ENCODE measurements at regions not wholly inside any gene's neighbourhood (a gene's known extent, or its start where the extent isn't known, plus 50 kb on each side); places are given as distances from the start of the nearest gene placed in this dataset.
"Not testable (repeated sequence)": the region's sequence is repeated elsewhere in the genome, so short reads cannot be mapped to it uniquely, and the experiment has no call there.

DNA sequence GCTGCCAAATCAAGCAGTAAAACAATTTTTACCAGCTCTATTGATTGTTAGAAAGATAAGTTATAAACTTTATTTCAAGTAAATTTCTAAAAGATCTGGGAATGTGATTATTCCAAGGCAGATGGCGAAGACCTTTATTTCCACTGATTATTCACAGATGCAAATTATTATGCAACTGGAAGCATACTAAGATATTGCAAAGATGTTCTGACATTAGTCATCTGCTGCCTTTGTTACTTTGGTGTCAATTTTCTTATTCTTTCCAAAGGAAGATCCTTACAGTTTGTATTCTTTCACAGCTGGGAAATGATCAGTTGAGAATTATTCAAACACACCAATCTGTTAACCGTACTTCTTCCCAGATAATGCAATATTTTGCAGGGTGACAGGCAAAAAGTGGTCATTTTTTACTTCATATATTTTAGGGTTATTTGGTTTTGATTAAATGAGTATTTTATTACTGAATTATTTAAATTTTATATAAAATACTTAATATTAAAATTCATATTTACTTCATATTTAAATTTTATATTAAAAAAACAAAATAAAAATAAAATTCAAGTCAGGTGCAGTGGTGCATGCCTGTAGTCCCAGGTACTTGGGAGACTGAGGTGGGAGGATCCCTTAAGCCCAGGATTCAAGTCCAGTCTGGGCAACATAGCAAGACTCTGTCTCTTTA, 171.3 kb downstream of the FZD1 start:
- Histone ChIP-seq H3K9ac (ENCODE audit: low read depth, low read length) (no peak overlapping the region), H3K36me3 (ENCODE audit: insufficient read depth, low read depth, low read length) (no peaks in the 10 kb centered on the region), H3K4me3 (ENCODE audit: low read length) (no peak overlapping the region), H3K27ac (ENCODE audit: low read length) (no peak overlapping the region), H3K4me1 (ENCODE audit: insufficient read depth, low read length) (no peaks in the 10 kb centered on the region; the same call in 1 of the 2 replicates), H3K27me3 (ENCODE audit: insufficient read depth, low read length) (no peaks in the 10 kb centered on the region), H3K9me3 (ENCODE audit: insufficient read depth, low read depth, low read length) (peaks cover 5% of the 10 kb centered on the region; the same call in 1 of the 2 replicates)

GRCh38 chr7:91436655-91437054, 172.4 kb downstream of the FZD1 start:
- Histone ChIP-seq H3K27ac (ENCODE audit: low read length) (no peak overlapping the region), H3K36me3 (ENCODE audit: insufficient read depth, low read depth, low read length) (no peaks in the 10 kb centered on the region), H3K9ac (ENCODE audit: low read depth, low read length) (no peak overlapping the region), H3K27me3 (ENCODE audit: insufficient read depth, low read length) (no peaks in the 10 kb centered on the region), H3K4me3 (ENCODE audit: low read length) (no peak overlapping the region), H3K4me1 (ENCODE audit: insufficient read depth, low read length) (no peaks in the 10 kb centered on the region; the same call in 1 of the 2 replicates), H3K9me3 (ENCODE audit: insufficient read depth, low read depth, low read length) (peaks cover 15% of the 10 kb centered on the region)

- not testable (repeated sequence) for H3K4me3 ChIP-seq (ENCODE audit: low read length); H3K9ac ChIP-seq (ENCODE audit: low read depth, low read length); H3K36me3 ChIP-seq (ENCODE audit: insufficient read depth, low read depth, low read length)
Measured at GRCh38 chr7:91440198-91440597, 176.0 kb downstream of the FZD1 start.

DNA sequence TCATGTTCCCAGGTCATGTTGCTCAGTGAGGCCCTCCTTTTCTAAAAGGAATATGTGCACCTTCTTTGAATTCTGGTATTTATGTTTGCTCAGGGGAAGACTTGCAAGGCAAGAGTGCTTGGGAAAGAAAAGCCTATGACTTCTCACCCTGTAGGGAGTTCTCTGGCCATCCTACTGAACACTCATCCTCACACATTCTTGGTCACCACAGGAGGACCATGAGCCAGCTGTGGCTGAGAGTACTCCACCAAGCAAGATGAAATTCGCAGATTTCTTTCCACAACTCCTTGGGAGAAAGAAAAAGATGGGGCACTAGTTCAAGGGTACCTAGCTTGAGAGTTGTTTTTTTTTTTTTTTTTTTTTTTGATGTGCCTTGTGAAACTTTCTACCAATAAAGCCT, 179.6 kb downstream of the FZD1 start:
- Histone ChIP-seq H3K4me1 (ENCODE audit: insufficient read depth, low read length) (no peaks in the 10 kb centered on the region), H3K36me3 (ENCODE audit: insufficient read depth, low read depth, low read length) (no peaks in the 10 kb centered on the region), H3K9ac (ENCODE audit: low read depth, low read length) (no peak overlapping the region), H3K27ac (ENCODE audit: low read length) (no peak overlapping the region), H3K4me3 (ENCODE audit: low read length) (no peak overlapping the region), H3K9me3 (ENCODE audit: insufficient read depth, low read depth, low read length) (peaks cover 18% of the 10 kb centered on the region), H3K27me3 (ENCODE audit: insufficient read depth, low read length) (no peaks in the 10 kb centered on the region)

More at GRCh38 chr7:91440198-91440597, 176.0 kb downstream of the FZD1 start:
- H3K27me3 ChIP-seq (ENCODE audit: insufficient read depth, low read length); H3K27ac ChIP-seq (ENCODE audit: low read length); H3K4me1 ChIP-seq (ENCODE audit: insufficient read depth, low read length): not testable (repeated sequence)
- peaks cover 18% of the 10 kb centered on the region for H3K9me3 ChIP-seq (ENCODE audit: insufficient read depth, low read depth, low read length)

GRCh38 chr7:91446819-91447218, 182.6 kb downstream of the FZD1 start:
- Histone ChIP-seq H3K27me3 (ENCODE audit: insufficient read depth, low read length) (no peaks in the 10 kb centered on the region), H3K4me3 (ENCODE audit: low read length) (no peak overlapping the region), H3K27ac (ENCODE audit: low read length) (no peak overlapping the region), H3K36me3 (ENCODE audit: insufficient read depth, low read depth, low read length) (no peaks in the 10 kb centered on the region), H3K4me1 (ENCODE audit: insufficient read depth, low read length) (no peaks in the 10 kb centered on the region), H3K9me3 (ENCODE audit: insufficient read depth, low read depth, low read length) (peaks cover under 1% of the 10 kb centered on the region), H3K9ac (ENCODE audit: low read depth, low read length) (no peak overlapping the region)

GRCh38 chr7:91455411-91455810, 191.2 kb downstream of the FZD1 start:
- Histone ChIP-seq H3K36me3 (ENCODE audit: insufficient read depth, low read depth, low read length) (no peaks in the 10 kb centered on the region), H3K27ac (ENCODE audit: low read length) (no peak overlapping the region), H3K4me1 (ENCODE audit: insufficient read depth, low read length) (no peaks in the 10 kb centered on the region), H3K4me3 (ENCODE audit: low read length) (no peak overlapping the region), H3K9ac (ENCODE audit: low read depth, low read length) (no peak overlapping the region), H3K27me3 (ENCODE audit: insufficient read depth, low read length) (no peaks in the 10 kb centered on the region), H3K9me3 (ENCODE audit: insufficient read depth, low read depth, low read length) (peaks cover 13% of the 10 kb centered on the region)

- Histone ChIP-seq H3K36me3 (ENCODE audit: insufficient read depth, low read depth, low read length) (no peaks in the 10 kb centered on the region), H3K4me1 (ENCODE audit: insufficient read depth, low read length) (no peaks in the 10 kb centered on the region; the same call in 1 of the 2 replicates), H3K9ac (ENCODE audit: low read depth, low read length) (no peak overlapping the region), H3K27ac (ENCODE audit: low read length) (no peak overlapping the region), H3K4me3 (ENCODE audit: low read length) (no peak overlapping the region), H3K9me3 (ENCODE audit: insufficient read depth, low read depth, low read length) (peaks cover 13% of the 10 kb centered on the region), H3K27me3 (ENCODE audit: insufficient read depth, low read length) (no peaks in the 10 kb centered on the region)
Measured at GRCh38 chr7:91457208-91457607, 193.0 kb downstream of the FZD1 start.

GRCh38 chr7:91459539-91459938, 195.3 kb downstream of the FZD1 start:
- H3K36me3 ChIP-seq (ENCODE audit: insufficient read depth, low read depth, low read length), result no peaks in the 10 kb centered on the region

GRCh38 chr7:91462316-91462715, 198.1 kb downstream of the FZD1 start:
- H3K9me3 ChIP-seq (ENCODE audit: insufficient read depth, low read depth, low read length), result peaks cover 9% of the 10 kb centered on the region
- no peak overlapping the region for H3K27ac ChIP-seq (ENCODE audit: low read length)
- H3K4me3 ChIP-seq (ENCODE audit: low read length), result no peak overlapping the region
- no peaks in the 10 kb centered on the region; the same call in 1 of the 2 replicates for H3K4me1 ChIP-seq (ENCODE audit: insufficient read depth, low read length)
- H3K9ac ChIP-seq (ENCODE audit: low read depth, low read length), result no peak overlapping the region
- no peaks in the 10 kb centered on the region for H3K36me3 ChIP-seq (ENCODE audit: insufficient read depth, low read depth, low read length)
- no peaks in the 10 kb centered on the region for H3K27me3 ChIP-seq (ENCODE audit: insufficient read depth, low read length)

More at GRCh38 chr7:91459539-91459938, 195.3 kb downstream of the FZD1 start:
- Histone ChIP-seq H3K27ac (ENCODE audit: low read length) (no peak overlapping the region), H3K27me3 (ENCODE audit: insufficient read depth, low read length) (no peaks in the 10 kb centered on the region), H3K4me1 (ENCODE audit: insufficient read depth, low read length) (no peaks in the 10 kb centered on the region; the same call in 1 of the 2 replicates), H3K4me3 (ENCODE audit: low read length) (no peak overlapping the region), H3K9me3 (ENCODE audit: insufficient read depth, low read depth, low read length) (peaks cover 13% of the 10 kb centered on the region), H3K9ac (ENCODE audit: low read depth, low read length) (no peak overlapping the region)

DNA sequence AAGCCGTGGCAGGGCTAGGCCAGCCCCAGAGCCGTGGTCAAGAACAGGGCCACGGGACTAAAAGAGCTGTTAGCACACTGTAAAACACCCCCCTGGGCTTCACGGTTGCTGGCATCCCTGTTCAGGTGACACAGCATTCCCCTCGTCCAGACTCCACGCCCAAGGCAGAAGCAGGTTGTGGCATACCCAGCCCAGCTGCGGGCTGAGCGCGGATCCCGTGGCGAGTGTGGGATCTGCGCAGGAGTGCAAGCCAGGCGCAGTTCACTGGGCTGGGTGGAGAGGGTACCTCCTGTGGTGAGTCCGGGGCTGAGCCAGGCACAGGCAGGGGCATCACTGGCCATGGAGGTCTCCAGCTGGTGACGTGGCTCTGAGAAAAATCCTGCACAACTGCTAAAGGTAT, 199.1 kb downstream of the FZD1 start:
- Histone ChIP-seq H3K4me1 (ENCODE audit: insufficient read depth, low read length) (no peaks in the 10 kb centered on the region; the same call in 1 of the 2 replicates), H3K27me3 (ENCODE audit: insufficient read depth, low read length) (no peaks in the 10 kb centered on the region)

DNA sequence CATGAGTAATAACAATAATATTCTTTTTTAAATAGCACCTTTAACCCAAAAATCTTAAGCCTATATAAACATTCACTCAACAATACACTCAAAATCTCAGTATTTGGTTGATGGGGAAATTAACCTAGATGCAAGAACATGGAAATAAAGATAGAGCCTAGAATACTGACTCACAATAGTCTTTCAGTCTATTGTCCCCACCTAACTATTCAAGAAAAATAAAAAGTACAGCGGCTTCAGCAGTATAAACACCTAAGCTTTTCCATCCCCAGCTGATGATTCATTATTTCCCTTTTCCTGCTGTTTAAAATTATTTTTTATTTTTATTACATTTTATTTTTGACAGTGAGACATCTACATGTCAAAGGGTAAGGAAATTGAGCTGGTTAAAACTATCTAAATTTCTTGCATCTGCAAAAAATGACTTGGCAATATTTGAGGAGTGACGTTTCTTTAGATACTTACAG, 201.4 kb downstream of the FZD1 start:
- Histone ChIP-seq H3K9ac (ENCODE audit: low read depth, low read length) (no peak overlapping the region), H3K36me3 (ENCODE audit: insufficient read depth, low read depth, low read length) (no peaks in the 10 kb centered on the region), H3K9me3 (ENCODE audit: insufficient read depth, low read depth, low read length) (no peaks in the 10 kb centered on the region), H3K27ac (ENCODE audit: low read length) (no peak overlapping the region), H3K4me3 (ENCODE audit: low read length) (no peak overlapping the region), H3K27me3 (ENCODE audit: insufficient read depth, low read length) (no peaks in the 10 kb centered on the region), H3K4me1 (ENCODE audit: insufficient read depth, low read length) (no peaks in the 10 kb centered on the region; the same call in 1 of the 2 replicates)

More for the DNA sequence above, 199.1 kb downstream of the FZD1 start:
- no peaks in the 10 kb centered on the region for H3K9me3 ChIP-seq (ENCODE audit: insufficient read depth, low read depth, low read length)
- no peaks in the 10 kb centered on the region for H3K36me3 ChIP-seq (ENCODE audit: insufficient read depth, low read depth, low read length)
- no peak overlapping the region for H3K4me3 ChIP-seq (ENCODE audit: low read length)
- no peak overlapping the region for H3K27ac ChIP-seq (ENCODE audit: low read length)
- H3K9ac ChIP-seq (ENCODE audit: low read depth, low read length), result no peak overlapping the region

- H3K4me1 ChIP-seq (ENCODE audit: insufficient read depth, low read length), result no peaks in the 10 kb centered on the region
- H3K4me3 ChIP-seq (ENCODE audit: low read length), result no peak overlapping the region
- no peaks in the 10 kb centered on the region for H3K27me3 ChIP-seq (ENCODE audit: insufficient read depth, low read length)
- no peaks in the 10 kb centered on the region; the same call in none of the 2 replicates for H3K9me3 ChIP-seq (ENCODE audit: insufficient read depth, low read depth, low read length)
- no peaks in the 10 kb centered on the region for H3K36me3 ChIP-seq (ENCODE audit: insufficient read depth, low read depth, low read length)
- no peak overlapping the region for H3K27ac ChIP-seq (ENCODE audit: low read length)
- no peak overlapping the region for H3K9ac ChIP-seq (ENCODE audit: low read depth, low read length)
Measured at GRCh38 chr7:91468256-91468655, 204.0 kb downstream of the FZD1 start.

Data from iPS-20b (cell line).